Caco-2 (cell line): ENCODE measurements at regions not wholly inside any gene's neighbourhood (a gene's known extent, or its start where the extent isn't known, plus 50 kb on each side); places are given as distances from the start of the nearest gene placed in this dataset.

ENCODE experiments used
- BruUV-seq: library from RNA; stranded (reverse); fragments of 400-500 nt; replicated peaks from 2 replicates; lab custom pipeline; 2021; lab: Mats Ljungman, UMichigan
- CTCF ChIA-PET: fragments of 300-600 bp; sonication (Branson Sonifier 250); formaldehyde crosslinking; loops from one replicate; lab custom pipeline; 2022; ENCODE audit warnings: antibody characterized with exemption; lab: Charles Lee
- POLR2A ChIA-PET: fragments of 300-600 bp; sonication (Branson Sonifier 250); formaldehyde crosslinking; loops from one replicate; lab custom pipeline; 2022; ENCODE audit warnings: antibody characterized with exemption; lab: Charles Lee
- DNase-seq, 2 experiments: peaks; one replicate each; pipeline versions ENCODE4 v3.0.0 to v3.0.0-alpha.2; 2020 to 2022
- H3K27me3 ChIP-seq: replicated peaks from 2 replicates; pipeline ENCODE4 v1.6.0; 2011; ENCODE audit warnings: low read length; ENCODE audit not compliant: control insufficient read depth, insufficient read depth
- H3K36me3 ChIP-seq: 2 replicates; pipeline ENCODE4 v1.5.1; 2011; ENCODE audit warnings: low read length; ENCODE audit not compliant: control insufficient read depth, insufficient read depth
- H3K4me1 ChIP-seq: fragments of 250-450 bp; sonication (Bioruptor Pico); 2 replicates; pipeline ENCODE4 v1.5.1; 2020; ENCODE audit warnings: mild to moderate bottlenecking
- H3K4me3 ChIP-seq: 2 replicates; pipeline ENCODE4 v1.5.1; 2011; ENCODE audit warnings: low read depth, mild to moderate bottlenecking, control low read depth, low read length
- H3K9me3 ChIP-seq: fragments of 250-450 bp; sonication (Bioruptor Pico); 2 replicates; pipeline ENCODE4 v1.5.1; 2020; ENCODE audit warnings: mild to moderate bottlenecking, moderate library complexity
- H3K27ac Mint-ChIP-seq: one replicate; pipeline ENCODE4 v1.8.0; 2022; ENCODE audit warnings: mixed read lengths; ENCODE audit not compliant: unreplicated experiment
- H3K27me3 Mint-ChIP-seq: one replicate; pipeline ENCODE4 v1.8.0; 2022; ENCODE audit warnings: mixed read lengths; ENCODE audit not compliant: insufficient read depth, unreplicated experiment
- H3K36me3 Mint-ChIP-seq: one replicate; pipeline ENCODE4 v1.8.0; 2022; ENCODE audit warnings: mild to moderate bottlenecking, mixed read lengths; ENCODE audit not compliant: insufficient read depth, unreplicated experiment
- H3K4me1 Mint-ChIP-seq: one replicate; pipeline ENCODE4 v1.8.0; 2022; ENCODE audit warnings: low read depth, mixed read lengths; ENCODE audit not compliant: unreplicated experiment
- H3K4me3 Mint-ChIP-seq: one replicate; pipeline ENCODE4 v1.8.0; 2022; ENCODE audit warnings: mild to moderate bottlenecking, moderate library complexity, mixed read lengths; ENCODE audit not compliant: unreplicated experiment
- H3K9me3 Mint-ChIP-seq: one replicate; pipeline ENCODE4 v1.8.0; 2022; ENCODE audit warnings: mixed read lengths; ENCODE audit not compliant: unreplicated experiment
- intact Hi-C: fragments of 100-400 bp; cut with micrococcal nuclease; formaldehyde crosslinking; loops from one replicate; pipeline ENCODE4 v1.10.0; 2022; ENCODE audit not compliant: unreplicated experiment
- TF ChIP-seq, protein P1 (sequence below), 2 experiments: fragments of 200-600 bp in 1 of 2; IDR thresholded peaks; 1 replicate in 1 of 2; 2 replicates in 1 of 2; pipeline versions ENCODE4 v1.5.1 to v1.8.0; 2011 to 2022; ENCODE audit warnings: antibody characterized with exemption in 1 of 2, control low read depth in 1 of 2, inconsistent platforms in 1 of 2, low read depth in 1 of 2, low read length in 1 of 2, mild to moderate bottlenecking in 1 of 2, moderate library complexity in 1 of 2; ENCODE audit not compliant: insufficient read depth in 1 of 2, severe bottlenecking in 1 of 2, unreplicated experiment in 1 of 2

DNA sequence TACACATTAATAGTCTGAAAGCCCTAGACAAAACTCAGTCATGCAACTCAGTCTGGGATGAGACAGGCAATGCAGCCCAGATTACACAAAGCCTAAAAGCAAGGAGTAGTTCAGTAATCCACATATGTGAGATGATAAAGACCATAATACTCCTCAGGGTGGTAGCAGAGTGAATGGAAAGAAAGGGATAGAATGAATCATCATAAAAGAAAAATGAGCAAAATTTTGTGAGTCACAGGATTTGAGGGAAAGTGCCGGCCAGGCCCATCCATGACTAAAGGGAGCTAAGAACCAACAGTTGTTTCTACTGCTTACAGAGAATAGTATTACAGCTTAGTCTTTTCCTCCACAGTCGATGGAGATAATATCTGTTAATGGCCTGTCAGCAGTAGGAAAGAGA is 90.0 kb upstream of the POU5F2 start:
- Mint-ChIP-seq H3K4me1 (no peaks in the 10 kb centered on the region), H3K27me3 (no peaks in the 10 kb centered on the region), H3K36me3 (no peaks in the 10 kb centered on the region), H3K4me3 (no peak overlapping the region), H3K27ac (no peak overlapping the region), H3K9me3 (peaks cover 10% of the 10 kb centered on the region)
- intact Hi-C loops: no loop called here
- Histone ChIP-seq H3K36me3 (no peaks in the 10 kb centered on the region), H3K4me3 (no peak overlapping the region), H3K9me3 (no peaks in the 10 kb centered on the region), H3K27me3 (no peaks in the 10 kb centered on the region), H3K4me1 (no peaks in the 10 kb centered on the region)
- BruUV-seq: no TSS peak
- TF ChIP-seq, protein P1, sequence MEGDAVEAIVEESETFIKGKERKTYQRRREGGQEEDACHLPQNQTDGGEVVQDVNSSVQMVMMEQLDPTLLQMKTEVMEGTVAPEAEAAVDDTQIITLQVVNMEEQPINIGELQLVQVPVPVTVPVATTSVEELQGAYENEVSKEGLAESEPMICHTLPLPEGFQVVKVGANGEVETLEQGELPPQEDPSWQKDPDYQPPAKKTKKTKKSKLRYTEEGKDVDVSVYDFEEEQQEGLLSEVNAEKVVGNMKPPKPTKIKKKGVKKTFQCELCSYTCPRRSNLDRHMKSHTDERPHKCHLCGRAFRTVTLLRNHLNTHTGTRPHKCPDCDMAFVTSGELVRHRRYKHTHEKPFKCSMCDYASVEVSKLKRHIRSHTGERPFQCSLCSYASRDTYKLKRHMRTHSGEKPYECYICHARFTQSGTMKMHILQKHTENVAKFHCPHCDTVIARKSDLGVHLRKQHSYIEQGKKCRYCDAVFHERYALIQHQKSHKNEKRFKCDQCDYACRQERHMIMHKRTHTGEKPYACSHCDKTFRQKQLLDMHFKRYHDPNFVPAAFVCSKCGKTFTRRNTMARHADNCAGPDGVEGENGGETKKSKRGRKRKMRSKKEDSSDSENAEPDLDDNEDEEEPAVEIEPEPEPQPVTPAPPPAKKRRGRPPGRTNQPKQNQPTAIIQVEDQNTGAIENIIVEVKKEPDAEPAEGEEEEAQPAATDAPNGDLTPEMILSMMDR (IDR thresholded peaks at IDR 0.05; ENCODE audit: insufficient read depth in 1 of 2, low read depth in 1 of 2, low read length in 1 of 2, severe bottlenecking in 1 of 2, unreplicated experiment in 1 of 2): no peak
- DNase-seq: no peak
- ChIA-PET POLR2A (no interaction called here), CTCF (no interaction called here)

DNA sequence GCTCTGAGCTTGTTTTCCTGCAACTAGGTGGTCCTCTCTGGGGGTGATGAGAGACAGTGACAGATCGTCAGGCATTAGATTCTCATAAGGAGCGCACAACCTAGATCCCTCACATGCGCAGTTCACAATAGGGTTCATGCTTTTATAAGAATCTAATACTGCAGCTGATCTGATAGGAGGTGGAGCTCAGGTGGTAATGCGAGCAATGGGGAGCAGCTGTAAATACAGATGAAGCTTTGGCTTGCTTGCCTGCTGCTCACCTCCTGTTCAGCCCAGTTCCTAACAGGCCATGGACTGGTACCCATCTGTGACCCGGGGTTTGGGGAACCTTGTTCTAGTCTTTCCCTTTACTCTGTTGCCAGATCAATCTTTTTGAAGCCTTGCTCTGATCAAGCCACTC is 89.5 kb upstream of the POU5F2 start:
- Histone ChIP-seq H3K4me1 (no peaks in the 10 kb centered on the region), H3K9me3 (no peaks in the 10 kb centered on the region), H3K4me3 (no peak overlapping the region), H3K36me3 (no peaks in the 10 kb centered on the region), H3K27me3 (no peaks in the 10 kb centered on the region)
- ChIA-PET CTCF (no interaction called here), POLR2A (no interaction called here)
- intact Hi-C loops: no loop called here
- Mint-ChIP-seq H3K9me3 (peaks cover 10% of the 10 kb centered on the region), H3K4me3 (no peak overlapping the region), H3K36me3 (no peaks in the 10 kb centered on the region), H3K27ac (no peak overlapping the region), H3K4me1 (no peaks in the 10 kb centered on the region), H3K27me3 (no peaks in the 10 kb centered on the region)
- BruUV-seq: no TSS peak
- DNase-seq: no peak
- TF ChIP-seq, protein P1 (IDR thresholded peaks at IDR 0.05; ENCODE audit: insufficient read depth in 1 of 2, low read depth in 1 of 2, low read length in 1 of 2, severe bottlenecking in 1 of 2, unreplicated experiment in 1 of 2): no peak

DNA sequence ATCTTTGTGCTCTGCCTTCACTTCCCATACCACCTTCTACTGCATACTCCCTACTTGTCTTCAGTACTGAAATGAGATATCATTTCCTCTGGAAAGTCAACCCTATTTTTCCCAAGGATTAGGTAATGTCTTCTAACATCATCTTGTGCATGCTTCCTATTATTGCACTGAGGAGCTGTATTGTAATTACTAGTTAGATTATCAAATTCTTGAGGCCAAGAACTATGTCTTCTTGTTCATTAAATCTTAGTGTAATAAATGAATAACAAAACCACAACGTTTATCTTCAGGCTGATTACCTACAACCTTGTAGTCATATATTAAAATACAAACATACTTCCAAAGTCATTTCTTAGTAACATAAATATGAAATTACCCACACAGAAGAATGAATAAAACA is 87.9 kb upstream of the POU5F2 start:
- Histone ChIP-seq H3K4me1 (no peaks in the 10 kb centered on the region), H3K36me3 (no peaks in the 10 kb centered on the region), H3K27me3 (no peaks in the 10 kb centered on the region), H3K9me3 (no peaks in the 10 kb centered on the region), H3K4me3 (no peak overlapping the region)
- Mint-ChIP-seq H3K36me3 (no peaks in the 10 kb centered on the region), H3K27ac (no peak overlapping the region), H3K9me3 (peaks cover 10% of the 10 kb centered on the region), H3K4me3 (no peak overlapping the region), H3K4me1 (no peaks in the 10 kb centered on the region), H3K27me3 (no peaks in the 10 kb centered on the region)
- POLR2A ChIA-PET: no interaction called here
- TF ChIP-seq, protein P1 (IDR thresholded peaks at IDR 0.05; ENCODE audit: insufficient read depth in 1 of 2, low read depth in 1 of 2, low read length in 1 of 2, severe bottlenecking in 1 of 2, unreplicated experiment in 1 of 2): no peak
- DNase-seq: no peak
- CTCF ChIA-PET: no interaction called here
- intact Hi-C loops: no loop called here
- no TSS peak for BruUV-seq
